HG02610 (cell line): ENCODE measurements at regions not wholly inside any gene's neighbourhood (a gene's known extent, or its start where the extent isn't known, plus 50 kb on each side); places are given as distances from the start of the nearest gene placed in this dataset.

Experiments
- ATAC-seq: cut with Tn5 transposase; IDR thresholded peaks from one replicate; pipeline ENCODE4 v1.9.1; 2021; ENCODE audit warnings: mild to moderate bottlenecking, moderate library complexity; ENCODE audit not compliant: unreplicated experiment

- ATAC-seq: no peak
Observed at GRCh38 chr11:32265911-32266310, 169.4 kb downstream of the WT1 start.

- no peak for ATAC-seq
Observed at GRCh38 chr11:32266601-32267000, 168.7 kb downstream of the WT1 start.

DNA sequence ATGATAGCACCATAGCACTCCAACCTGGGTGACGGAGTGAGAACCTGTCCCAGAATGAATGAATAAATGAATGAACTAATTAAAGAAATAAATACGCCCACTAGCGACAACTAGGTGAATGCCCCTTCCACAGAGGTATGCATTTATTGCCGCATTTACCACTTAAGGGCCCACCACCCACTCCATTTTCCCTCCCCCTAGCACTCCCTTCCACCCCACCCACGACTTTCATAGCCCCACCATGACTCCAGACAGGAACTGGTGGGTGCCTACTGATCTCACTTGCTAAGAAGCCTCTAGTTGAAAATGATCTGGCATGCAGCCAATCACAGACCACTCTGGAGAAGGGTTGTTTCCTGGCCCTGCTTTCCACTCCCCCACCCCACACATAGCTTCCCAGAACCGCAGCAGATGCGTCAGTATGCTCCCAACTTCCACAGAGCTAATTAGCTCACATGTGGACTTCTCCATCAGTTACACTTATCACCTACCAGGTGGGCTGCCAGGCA lies 167.6 kb downstream of the WT1 start:
- no peak for ATAC-seq

DNA sequence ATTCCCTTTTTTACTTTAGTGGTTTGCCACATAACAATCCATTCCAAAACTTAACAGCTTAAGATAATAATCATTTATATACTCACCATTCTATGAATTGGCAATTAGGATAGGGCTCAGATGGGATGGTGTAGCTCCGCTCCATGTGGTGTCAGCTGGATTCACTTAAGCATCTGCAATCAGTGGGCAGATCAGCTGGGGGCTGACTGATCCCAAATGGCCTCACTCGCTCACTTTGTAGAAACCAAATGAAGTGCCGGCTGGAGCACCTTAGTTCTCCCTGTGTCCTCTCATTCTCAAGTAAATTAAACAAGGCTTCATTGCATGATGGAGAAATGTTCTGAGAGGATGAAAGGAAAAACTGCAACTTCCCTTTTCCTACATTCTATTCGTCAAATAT lies 161.4 kb downstream of the WT1 start:
- ATAC-seq: no peak

GRCh38 chr11:32279672-32280071 lies 155.7 kb downstream of the WT1 start:
- no peak for ATAC-seq

- no peak for ATAC-seq
Observed at GRCh38 chr11:32280339-32280738, 155.0 kb downstream of the WT1 start.

DNA sequence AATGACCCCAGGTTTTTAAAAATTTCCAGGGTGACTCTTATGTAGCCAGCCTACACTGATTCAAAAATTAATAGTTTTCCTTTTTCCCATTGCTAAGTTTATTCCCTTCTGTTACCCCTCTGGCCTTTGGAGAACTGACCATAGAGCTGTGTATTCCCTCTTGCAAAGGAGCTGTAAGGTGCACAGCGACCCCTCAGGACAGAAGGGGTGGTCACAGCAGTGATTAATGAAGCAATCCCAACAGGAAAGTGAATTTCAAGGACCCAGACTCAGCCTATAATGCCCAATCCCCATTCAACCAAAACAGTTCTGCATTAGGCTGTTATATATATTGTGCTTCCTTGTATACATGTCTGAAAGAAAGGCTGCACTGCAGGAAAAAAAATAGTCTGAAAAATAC lies 147.1 kb downstream of the WT1 start:
- no peak for ATAC-seq

DNA sequence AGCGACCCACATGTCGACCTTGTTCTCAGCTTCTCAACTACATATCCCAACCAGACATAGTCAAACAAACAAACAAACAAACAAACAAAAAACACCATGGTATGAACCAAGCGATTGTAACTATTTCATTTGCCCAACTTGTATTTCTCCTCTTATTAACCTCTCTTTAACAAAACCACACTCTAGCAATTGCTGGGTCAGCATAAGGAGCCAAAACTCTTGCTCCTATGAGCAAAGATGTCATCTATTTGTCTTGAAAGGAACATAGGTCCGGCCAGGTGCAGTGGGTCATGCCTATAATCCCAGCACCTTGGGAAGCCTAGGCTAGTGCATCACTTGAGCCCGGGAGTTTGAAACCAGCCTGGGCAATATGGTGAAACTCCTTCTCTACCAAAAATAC lies 145.6 kb downstream of the WT1 start:
- ATAC-seq: no peak

DNA sequence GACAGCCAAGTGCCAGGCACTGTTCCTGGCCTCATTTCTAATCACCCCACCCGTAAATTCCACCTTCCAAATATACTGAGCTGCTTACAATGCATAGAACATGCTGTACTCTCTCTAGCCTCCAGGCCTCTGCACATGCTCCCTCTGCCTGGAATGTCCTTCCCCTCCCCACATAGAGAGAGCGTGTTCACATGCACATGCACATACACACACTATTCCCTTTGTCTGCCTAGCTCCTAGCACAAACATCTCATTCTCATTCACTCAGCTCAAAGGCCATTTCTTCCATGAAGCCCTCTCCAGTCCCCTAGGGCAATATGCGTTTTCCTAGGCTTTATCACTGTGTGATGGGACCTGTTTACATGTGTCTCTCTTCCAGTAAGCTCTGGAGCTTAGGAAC lies 144.6 kb downstream of the WT1 start:
- ATAC-seq: no peak

GRCh38 chr11:32297611-32298011 lies 137.7 kb downstream of the WT1 start:
- ATAC-seq: no peak

GRCh38 chr11:32302826-32303225 lies 132.5 kb downstream of the WT1 start:
- ATAC-seq: no peak

DNA sequence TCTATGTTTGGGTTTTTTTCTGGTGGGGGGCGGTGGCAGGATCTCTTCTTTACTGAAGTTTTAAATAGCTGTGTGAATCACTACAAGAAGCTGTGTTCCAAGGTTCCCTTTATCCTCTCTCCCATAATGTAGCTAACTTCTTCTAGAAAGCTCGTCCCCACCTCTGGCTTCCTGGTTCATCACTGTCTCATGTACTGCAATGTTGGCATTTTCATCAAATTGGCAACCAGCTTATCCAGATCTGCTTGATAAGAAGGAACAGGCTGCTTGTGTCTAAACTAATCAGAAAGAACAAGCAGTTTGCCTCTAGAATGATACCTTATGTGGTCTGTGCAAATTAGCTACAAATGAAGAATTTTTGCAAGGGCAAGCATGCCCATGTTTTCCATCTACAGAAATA lies 130.8 kb downstream of the WT1 start:
- ATAC-seq: no peak

DNA sequence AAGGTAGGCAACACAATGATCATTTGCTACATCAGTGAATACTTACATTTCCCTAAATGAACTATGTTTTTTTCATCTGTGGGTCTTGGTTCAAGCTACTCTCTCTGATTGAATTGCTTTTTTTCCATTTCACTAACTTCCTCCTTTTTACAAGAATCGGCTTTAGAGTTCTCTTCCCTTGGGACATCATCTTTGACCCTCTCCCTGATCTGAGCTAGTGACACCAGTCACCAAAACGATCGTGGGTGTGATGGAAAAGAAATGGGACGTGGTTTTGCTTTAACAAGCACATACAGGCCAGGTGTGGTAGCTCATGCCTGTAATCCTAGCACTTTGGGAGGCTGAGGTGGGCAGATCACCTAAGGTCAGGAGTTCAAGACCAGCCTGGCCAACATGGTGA lies 129.9 kb downstream of the WT1 start:
- no peak for ATAC-seq

DNA sequence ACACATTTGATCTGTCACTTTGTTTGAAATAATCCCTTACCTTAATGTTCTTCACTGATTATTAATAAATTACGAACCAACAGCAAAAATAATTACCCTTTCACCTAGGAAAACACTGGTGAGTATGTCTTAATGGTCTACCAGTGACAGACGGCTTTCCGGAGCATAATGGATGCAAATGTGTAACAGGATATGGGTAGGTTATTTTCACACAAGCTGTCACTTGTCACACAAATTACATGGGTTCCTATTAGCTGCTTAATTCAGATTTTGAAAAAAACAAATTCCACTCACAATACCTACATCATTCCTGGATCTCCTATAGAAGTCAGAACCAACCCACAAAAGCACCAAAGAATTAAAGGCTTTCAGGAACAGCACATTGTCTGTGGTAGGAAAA lies 127.9 kb downstream of the WT1 start:
- ATAC-seq: no peak

GRCh38 chr11:32307913-32308312 lies 127.4 kb downstream of the WT1 start:
- ATAC-seq: no peak

DNA sequence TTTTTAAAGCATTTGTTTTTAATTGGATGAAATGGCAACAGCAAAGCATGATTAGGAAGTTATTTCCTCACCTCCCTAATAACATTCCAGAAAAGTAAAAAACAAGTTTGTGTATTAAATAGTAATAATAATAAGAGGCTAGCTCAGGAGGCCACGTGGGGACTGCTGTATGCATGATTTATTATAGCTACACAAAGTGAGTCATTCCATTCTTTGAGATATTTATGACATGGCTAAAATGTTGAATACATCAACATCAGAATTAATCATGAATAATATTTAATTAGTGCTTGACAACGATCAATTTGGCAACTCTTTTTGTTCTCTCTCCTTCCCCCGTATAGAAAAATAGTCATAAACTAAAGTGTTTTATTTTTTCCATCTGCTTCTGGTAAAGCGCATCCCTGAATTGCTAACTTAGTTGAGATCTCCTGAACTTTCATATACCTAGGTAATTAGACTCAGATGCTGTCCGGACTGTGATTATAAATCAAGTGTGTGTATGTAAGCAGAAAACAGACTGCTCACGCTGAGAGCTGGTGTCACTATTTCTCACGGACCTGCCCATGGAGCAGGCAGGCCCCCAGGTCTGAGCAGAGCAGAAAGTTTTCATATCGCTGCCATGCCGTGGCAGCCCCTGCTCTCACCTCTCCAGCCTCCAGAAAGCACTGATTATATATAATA lies 125.7 kb downstream of the WT1 start:
- no peak for ATAC-seq

DNA sequence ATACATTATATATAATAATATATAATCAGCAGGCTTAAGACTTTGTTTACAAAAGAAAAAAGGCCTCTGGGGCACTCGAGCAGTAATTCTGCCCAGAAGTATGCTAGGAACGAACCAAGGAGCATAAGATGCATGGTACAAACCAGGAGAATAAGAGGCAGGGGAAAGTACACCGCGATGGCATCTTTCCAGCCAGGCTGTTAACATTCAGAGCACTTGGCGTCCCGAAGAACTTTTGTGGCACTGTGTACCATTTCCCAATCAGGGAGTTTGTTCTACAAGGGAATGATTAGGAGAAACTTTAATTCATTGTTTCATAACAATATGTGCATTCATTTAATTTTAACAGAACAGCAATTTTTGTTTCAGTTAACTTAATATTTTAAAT lies 125.1 kb downstream of the WT1 start:
- ATAC-seq: no peak

GRCh38 chr11:32311346-32312065 lies 123.8 kb downstream of the WT1 start:
- ATAC-seq: no peak

DNA sequence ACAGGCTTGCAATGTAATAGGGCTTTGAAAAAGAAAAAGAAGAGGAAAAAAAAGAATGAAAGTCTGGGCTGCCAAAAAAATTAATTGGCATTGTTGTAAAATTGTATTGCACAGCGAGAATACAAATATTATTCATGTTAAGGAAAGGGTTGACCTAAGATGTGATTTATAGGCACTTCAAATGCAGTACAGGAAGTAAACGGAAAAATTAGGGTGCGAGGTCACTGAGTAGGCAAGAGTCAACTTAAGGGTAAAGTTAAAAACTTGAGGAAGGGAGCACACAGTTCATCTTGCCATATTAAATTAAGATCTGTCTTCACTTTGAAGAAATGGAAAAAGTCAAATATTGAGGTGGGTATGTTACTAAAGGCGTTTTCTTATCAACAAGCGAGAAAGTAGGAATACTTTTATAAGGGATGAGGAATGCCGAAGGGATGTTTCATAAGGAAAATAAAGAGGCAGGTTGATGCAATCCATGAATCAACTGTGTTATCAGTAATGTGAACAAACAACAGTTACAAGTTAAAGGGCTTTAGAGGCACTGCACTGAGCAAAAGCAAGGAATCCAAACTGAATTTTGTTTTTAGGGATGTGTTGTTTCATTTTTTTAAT lies 123.0 kb downstream of the WT1 start:
- ATAC-seq: no peak

GRCh38 chr11:32312865-32313403 lies 122.4 kb downstream of the WT1 start:
- no peak for ATAC-seq

GRCh38 chr11:32313477-32313876 lies 121.9 kb downstream of the WT1 start:
- no peak for ATAC-seq

- ATAC-seq: no peak
Observed at GRCh38 chr11:32315121-32315520, 120.2 kb downstream of the WT1 start.
